LNCAP (cell line): ENCODE measurements at regions not wholly inside any gene's neighbourhood (a gene's known extent, or its start where the extent isn't known, plus 50 kb on each side); places are given as distances from the start of the nearest gene placed in this dataset.

Source experiments
- TF ChIP-seq, protein P1 (sequence below): fragments of 450-650 bp; IDR thresholded peaks from 2 replicates; pipeline ENCODE4 v1.5.1; 2017; ENCODE audit warnings: mild to moderate bottlenecking

- TF ChIP-seq, protein P1, sequence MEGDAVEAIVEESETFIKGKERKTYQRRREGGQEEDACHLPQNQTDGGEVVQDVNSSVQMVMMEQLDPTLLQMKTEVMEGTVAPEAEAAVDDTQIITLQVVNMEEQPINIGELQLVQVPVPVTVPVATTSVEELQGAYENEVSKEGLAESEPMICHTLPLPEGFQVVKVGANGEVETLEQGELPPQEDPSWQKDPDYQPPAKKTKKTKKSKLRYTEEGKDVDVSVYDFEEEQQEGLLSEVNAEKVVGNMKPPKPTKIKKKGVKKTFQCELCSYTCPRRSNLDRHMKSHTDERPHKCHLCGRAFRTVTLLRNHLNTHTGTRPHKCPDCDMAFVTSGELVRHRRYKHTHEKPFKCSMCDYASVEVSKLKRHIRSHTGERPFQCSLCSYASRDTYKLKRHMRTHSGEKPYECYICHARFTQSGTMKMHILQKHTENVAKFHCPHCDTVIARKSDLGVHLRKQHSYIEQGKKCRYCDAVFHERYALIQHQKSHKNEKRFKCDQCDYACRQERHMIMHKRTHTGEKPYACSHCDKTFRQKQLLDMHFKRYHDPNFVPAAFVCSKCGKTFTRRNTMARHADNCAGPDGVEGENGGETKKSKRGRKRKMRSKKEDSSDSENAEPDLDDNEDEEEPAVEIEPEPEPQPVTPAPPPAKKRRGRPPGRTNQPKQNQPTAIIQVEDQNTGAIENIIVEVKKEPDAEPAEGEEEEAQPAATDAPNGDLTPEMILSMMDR, result no peak
Observed at GRCh38 chr6:77019081-77019480, 444.2 kb downstream of the HTR1B start.

DNA sequence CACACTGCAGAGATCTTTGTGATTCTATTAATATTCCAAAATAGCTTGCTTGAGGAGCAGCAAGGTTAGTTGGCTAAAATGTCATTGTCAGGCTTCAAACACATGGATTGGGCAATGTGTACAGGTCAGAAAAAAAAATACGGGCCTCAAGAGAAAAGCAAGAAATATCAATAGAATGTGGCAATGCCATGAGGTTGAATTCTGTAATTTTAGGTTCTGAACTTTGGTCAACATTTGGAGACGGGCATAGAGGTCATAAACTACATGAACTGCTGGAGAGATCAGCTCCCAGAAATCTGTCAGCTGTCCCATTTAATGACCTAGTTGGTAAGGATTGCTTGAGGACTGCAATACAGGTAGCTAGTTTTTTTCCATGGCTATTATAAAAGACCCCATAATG is 445.8 kb downstream of the HTR1B start:
- TF ChIP-seq, protein P1, result no peak

DNA sequence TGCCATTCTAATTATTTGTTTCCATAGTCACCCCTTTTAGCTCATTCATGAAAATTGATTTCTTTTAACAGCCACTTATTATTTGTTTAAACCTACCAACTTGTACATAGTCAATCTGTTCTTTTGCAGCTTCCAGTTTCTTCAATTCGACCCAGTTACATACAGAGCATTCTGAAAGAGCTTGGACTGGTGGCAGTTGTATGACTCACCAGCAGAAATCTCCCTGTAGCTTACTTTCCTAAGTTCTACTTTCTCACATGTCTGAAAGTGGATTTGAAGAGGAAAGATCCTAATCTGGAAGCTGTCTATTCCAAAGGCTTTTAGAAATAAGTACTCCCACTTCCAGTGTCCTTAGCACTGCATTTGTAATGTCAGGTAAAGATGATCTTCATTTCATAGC is 447.9 kb downstream of the HTR1B start:
- TF ChIP-seq, protein P1, result no peak

- TF ChIP-seq, protein P1, result no peak
Observed at GRCh38 chr6:77011929-77012545, 451.3 kb downstream of the HTR1B start.

DNA sequence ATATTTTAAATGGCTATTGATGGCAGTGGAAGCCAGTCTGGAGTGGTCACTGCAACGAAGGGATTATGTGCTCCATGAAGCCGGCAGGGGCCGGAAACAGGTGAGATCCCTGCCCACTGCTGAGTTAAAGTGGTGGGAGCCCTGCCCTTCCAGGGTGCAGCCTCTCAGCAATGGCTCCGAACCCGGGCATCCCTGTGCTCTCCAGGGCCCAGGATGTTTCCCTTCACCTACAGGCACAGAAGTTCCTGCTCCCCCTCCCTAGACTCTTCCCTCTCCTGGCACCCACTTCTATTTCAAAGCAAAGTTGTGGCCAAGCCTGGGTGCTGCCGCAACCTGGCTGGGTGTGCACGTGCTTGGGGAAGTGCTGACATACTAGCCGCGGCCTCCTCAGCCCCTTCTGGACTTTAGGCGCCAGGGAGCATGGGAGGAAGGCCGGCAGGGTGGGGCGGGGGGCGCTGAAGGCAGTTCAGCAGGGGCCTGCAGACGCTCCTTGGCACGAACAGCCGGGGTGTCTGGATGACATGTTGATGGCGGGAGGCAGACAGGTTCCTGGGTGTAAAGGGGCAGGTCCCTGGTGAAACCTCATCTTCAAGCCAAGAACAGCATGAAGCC is 452.3 kb downstream of the HTR1B start:
- TF ChIP-seq, protein P1, result no peak

GRCh38 chr6:76992553-76992952 is 470.7 kb downstream of the HTR1B start:
- TF ChIP-seq, protein P1, result no peak

GRCh38 chr6:76984572-76984971 is 478.7 kb downstream of the HTR1B start:
- TF ChIP-seq, protein P1, result no peak
